H1 (cell line): ENCODE measurements at regions not wholly inside any gene's neighbourhood (a gene's known extent, or its start where the extent isn't known, plus 50 kb on each side); places are given as distances from the start of the nearest gene placed in this dataset.

Source experiments
- EZH2 ChIP-seq: fragments of 200-600 bp; sonication (generic); IDR thresholded peaks from 2 replicates; pipeline ENCODE4 v1.7.1; 2012; ENCODE audit warnings: low read depth, mild to moderate bottlenecking, moderate library complexity, low read length, inconsistent platforms; ENCODE audit not compliant: severe bottlenecking
- GTF2F1 ChIP-seq: IDR thresholded peaks from 2 replicates; pipeline ENCODE4 v1.6.1; 2012; ENCODE audit warnings: low read depth, low read length, improper control_type of control experiment, borderline replicate concordance

DNA sequence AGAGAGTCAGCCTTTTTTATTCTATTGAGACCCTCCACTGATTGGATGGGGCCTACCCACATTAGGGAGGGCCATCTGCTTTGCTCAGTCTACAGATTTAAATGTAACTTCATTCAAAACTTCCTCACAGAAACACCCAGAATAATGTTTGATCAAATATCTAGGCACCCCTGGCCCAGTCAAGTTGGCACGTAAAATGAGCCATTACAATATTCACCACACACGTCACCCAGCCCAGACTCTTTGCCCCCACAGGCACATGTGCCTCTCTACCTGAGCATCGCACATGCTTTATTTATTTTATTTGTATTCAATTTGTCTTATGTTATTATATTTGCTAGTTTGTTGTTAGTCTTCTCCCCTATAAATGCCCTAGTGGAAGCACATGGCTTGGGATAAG lies 70.9 kb upstream of the EYA2 start (continued):
- no peak for TF ChIP-seq GTF2F1
- no peak for TF ChIP-seq EZH2
